ENCODE measurements at regions not wholly inside any gene's neighbourhood (a gene's known extent, or its start where the extent isn't known, plus 50 kb on each side); places are given as distances from the start of the nearest gene placed in this dataset.

DNA sequence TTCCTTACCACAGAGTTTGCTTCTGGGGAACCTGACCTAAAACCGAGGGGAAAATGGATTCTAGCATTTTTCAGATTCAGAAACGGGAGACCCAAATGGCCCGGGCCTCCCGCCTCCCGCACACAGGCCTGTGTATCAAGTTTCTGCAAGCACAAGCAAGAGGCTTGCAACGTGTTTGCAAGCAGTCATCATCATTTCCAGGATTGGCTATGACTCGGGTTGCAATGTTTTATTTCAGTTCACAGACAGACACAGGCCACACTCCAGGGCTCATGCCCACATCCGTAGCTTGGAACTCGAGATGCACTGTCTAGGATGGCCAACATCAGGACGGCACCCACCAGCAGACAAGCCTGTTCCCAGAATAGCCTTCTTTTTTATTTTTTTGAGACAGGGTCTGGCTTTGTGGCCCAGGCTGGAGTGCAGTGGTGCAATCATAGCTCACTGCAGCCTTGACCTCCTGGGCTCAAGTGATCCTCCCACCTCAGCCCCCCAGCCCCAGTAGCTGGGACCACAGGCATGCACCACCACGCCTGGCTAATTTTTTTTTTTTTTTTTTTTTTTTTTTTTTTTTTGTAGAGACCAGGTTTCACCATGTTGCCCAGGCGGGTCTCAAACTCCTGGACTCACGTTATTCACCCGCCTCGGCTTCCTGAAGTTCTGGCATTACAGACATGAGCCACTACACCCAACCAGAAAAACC lies 68.1 kb upstream of the FOXK1 start:
- no peak for TF ChIP-seq POLR2A (IDR thresholded peaks at IDR 0.05)
- TF ChIP-seq, protein P1, sequence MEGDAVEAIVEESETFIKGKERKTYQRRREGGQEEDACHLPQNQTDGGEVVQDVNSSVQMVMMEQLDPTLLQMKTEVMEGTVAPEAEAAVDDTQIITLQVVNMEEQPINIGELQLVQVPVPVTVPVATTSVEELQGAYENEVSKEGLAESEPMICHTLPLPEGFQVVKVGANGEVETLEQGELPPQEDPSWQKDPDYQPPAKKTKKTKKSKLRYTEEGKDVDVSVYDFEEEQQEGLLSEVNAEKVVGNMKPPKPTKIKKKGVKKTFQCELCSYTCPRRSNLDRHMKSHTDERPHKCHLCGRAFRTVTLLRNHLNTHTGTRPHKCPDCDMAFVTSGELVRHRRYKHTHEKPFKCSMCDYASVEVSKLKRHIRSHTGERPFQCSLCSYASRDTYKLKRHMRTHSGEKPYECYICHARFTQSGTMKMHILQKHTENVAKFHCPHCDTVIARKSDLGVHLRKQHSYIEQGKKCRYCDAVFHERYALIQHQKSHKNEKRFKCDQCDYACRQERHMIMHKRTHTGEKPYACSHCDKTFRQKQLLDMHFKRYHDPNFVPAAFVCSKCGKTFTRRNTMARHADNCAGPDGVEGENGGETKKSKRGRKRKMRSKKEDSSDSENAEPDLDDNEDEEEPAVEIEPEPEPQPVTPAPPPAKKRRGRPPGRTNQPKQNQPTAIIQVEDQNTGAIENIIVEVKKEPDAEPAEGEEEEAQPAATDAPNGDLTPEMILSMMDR (IDR thresholded peaks at IDR 0.05) = no peak

Data from lower leg skin (tissue), 3 donors.